Panc1 (cell line): ENCODE measurements at regions not wholly inside any gene's neighbourhood (a gene's known extent, or its start where the extent isn't known, plus 50 kb on each side); places are given as distances from the start of the nearest gene placed in this dataset.

Source experiments
- ATAC-seq: fragments of 200-7000 bp; cut with Tn5 transposase; 2 replicates; pipeline ENCODE4 v1.9.1; 2020; ENCODE audit warnings: mild to moderate bottlenecking, moderate library complexity
- BruUV-seq: library from RNA; stranded (reverse); fragments of 400-500 nt; replicated peaks from 2 replicates; lab custom pipeline; 2021; lab: Mats Ljungman, UMichigan
- CTCF ChIA-PET: fragments of 300-600 bp; sonication (Branson Sonifier 250); formaldehyde crosslinking; loops from one replicate; lab custom pipeline; 2022; ENCODE audit warnings: antibody characterized with exemption; lab: Charles Lee
- POLR2A ChIA-PET: fragments of 300-600 bp; sonication (Branson Sonifier 250); formaldehyde crosslinking; loops from one replicate; lab custom pipeline; 2022; ENCODE audit warnings: antibody characterized with exemption; lab: Charles Lee
- DNase-seq: peaks from one replicate; pipeline ENCODE4 v3.0.0-alpha.2; 2010; ENCODE audit warnings: low read depth, low spot score
- H3K27ac ChIP-seq: 2 replicates; pipeline ENCODE4 v1.5.1; 2011; ENCODE audit warnings: mild to moderate bottlenecking, low read length, inconsistent platforms
- H3K27me3 ChIP-seq: fragments of 200-500 bp; sonication (Bioruptor generic); 2 replicates; pipeline ENCODE4 v1.6.0; 2014; ENCODE audit warnings: low read length, inconsistent platforms; ENCODE audit not compliant: control insufficient read depth, insufficient read depth
- H3K36me3 ChIP-seq: fragments of 200-500 bp; sonication (Bioruptor generic); 2 replicates; pipeline ENCODE4 v1.5.1; 2014; ENCODE audit warnings: inconsistent platforms, mild to moderate bottlenecking, low read length, moderate library complexity; ENCODE audit not compliant: control insufficient read depth, insufficient read depth
- H3K4me1 ChIP-seq: 2 replicates; pipeline ENCODE4 v1.5.1; 2011; ENCODE audit warnings: inconsistent platforms, mild to moderate bottlenecking, low read length, moderate library complexity; ENCODE audit not compliant: control insufficient read depth, insufficient read depth
- H3K4me3 ChIP-seq, 2 experiments: 2 replicates each; pipeline ENCODE4 v1.5.1; 2011 to 2012; ENCODE audit warnings: low read depth in 2 of 2, low read length in 2 of 2, mild to moderate bottlenecking in 2 of 2, inconsistent platforms in 1 of 2, moderate library complexity in 1 of 2
- H3K9me3 ChIP-seq: fragments of 200-500 bp; sonication (Bioruptor generic); 2 replicates; pipeline ENCODE4 v1.5.1; 2014; ENCODE audit warnings: low read depth, mild to moderate bottlenecking, inconsistent platforms, low read length, moderate library complexity; ENCODE audit not compliant: control insufficient read depth, insufficient read depth
- POLR2AphosphoS5 ChIP-seq: IDR thresholded peaks from 2 replicates; pipeline ENCODE4 v1.6.1; 2012; ENCODE audit warnings: mild to moderate bottlenecking, low read depth, low read length, moderate library complexity
- REST ChIP-seq, 2 experiments: IDR thresholded peaks; 2 replicates each; pipeline ENCODE4 v1.6.1; 2011 to 2012; ENCODE audit warnings: low read depth in 2 of 2, control low read depth in 1 of 2, low read length in 1 of 2, mild to moderate bottlenecking in 1 of 2, moderate library complexity in 1 of 2; ENCODE audit not compliant: insufficient read depth in 1 of 2
- SIN3A ChIP-seq: IDR thresholded peaks from 2 replicates; pipeline ENCODE4 v1.6.1; 2012; ENCODE audit warnings: low read depth, mild to moderate bottlenecking, low read length, moderate library complexity, borderline replicate concordance; ENCODE audit not compliant: insufficient read depth
- TCF7L2 ChIP-seq: IDR thresholded peaks from 2 replicates; pipeline ENCODE4 v1.6.1; 2011; ENCODE audit warnings: mild to moderate bottlenecking, low read depth, low read length, inconsistent platforms
- in situ Hi-C: cut with HindIII; loops from 2 replicates; pipeline ENCODE4 v1.10.0; 2016; ENCODE audit warnings: low sequenced_read_pairs, low pct_unique_long_range_greater_than_20kb
- intact Hi-C: fragments of 100-400 bp; cut with micrococcal nuclease; formaldehyde crosslinking; loops from one replicate; pipeline ENCODE4 v1.10.0; 2022; ENCODE audit not compliant: unreplicated experiment
- TF ChIP-seq, protein P1 (sequence below): fragments of 450-650 bp; IDR thresholded peaks from 2 replicates; pipeline ENCODE4 v1.5.1; 2017; ENCODE audit warnings: mild to moderate bottlenecking

DNA sequence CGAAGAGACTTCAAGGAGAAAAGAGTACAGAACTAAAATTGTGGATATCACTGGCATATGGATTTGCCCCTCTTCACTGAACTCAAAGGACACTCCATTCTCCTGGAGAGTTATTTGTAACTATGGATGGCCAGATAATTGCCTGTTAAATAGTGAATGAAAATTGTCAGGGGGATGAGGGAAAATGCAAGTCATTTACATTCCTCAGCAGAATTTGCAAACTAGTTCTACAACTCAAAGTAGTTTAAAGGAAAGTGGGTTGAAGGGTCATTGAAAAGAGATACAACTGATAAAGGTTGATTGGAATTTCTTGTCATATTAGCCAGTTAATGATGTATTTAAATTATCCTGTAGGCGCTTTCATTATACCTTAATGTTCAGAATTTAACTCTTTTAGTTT is 266.5 kb upstream of the SPOPL start:
- DNase-seq = no peak
- ChIA-PET POLR2A (no interaction called here), CTCF (no interaction called here)
- no TSS peak for BruUV-seq
- in situ Hi-C loops = no loop called here
- Histone ChIP-seq H3K27me3 (no peaks in the 10 kb centered on the region), H3K27ac (no peak overlapping the region), H3K4me3 (no peak overlapping the region), H3K36me3 (no peaks in the 10 kb centered on the region), H3K4me1 (no peaks in the 10 kb centered on the region), H3K9me3 (no peaks in the 10 kb centered on the region)
- TF ChIP-seq, protein P1, sequence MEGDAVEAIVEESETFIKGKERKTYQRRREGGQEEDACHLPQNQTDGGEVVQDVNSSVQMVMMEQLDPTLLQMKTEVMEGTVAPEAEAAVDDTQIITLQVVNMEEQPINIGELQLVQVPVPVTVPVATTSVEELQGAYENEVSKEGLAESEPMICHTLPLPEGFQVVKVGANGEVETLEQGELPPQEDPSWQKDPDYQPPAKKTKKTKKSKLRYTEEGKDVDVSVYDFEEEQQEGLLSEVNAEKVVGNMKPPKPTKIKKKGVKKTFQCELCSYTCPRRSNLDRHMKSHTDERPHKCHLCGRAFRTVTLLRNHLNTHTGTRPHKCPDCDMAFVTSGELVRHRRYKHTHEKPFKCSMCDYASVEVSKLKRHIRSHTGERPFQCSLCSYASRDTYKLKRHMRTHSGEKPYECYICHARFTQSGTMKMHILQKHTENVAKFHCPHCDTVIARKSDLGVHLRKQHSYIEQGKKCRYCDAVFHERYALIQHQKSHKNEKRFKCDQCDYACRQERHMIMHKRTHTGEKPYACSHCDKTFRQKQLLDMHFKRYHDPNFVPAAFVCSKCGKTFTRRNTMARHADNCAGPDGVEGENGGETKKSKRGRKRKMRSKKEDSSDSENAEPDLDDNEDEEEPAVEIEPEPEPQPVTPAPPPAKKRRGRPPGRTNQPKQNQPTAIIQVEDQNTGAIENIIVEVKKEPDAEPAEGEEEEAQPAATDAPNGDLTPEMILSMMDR = no peak
- TF ChIP-seq POLR2AphosphoS5 = no peak
- no peak for TF ChIP-seq SIN3A
- no peak for TF ChIP-seq TCF7L2
- no peak for TF ChIP-seq REST (IDR thresholded peaks at IDR 0.05; ENCODE audit: insufficient read depth in 1 of 2, low read depth in 2 of 2, low read length in 1 of 2)
- intact Hi-C loops = no loop called here
- no peak for ATAC-seq

DNA sequence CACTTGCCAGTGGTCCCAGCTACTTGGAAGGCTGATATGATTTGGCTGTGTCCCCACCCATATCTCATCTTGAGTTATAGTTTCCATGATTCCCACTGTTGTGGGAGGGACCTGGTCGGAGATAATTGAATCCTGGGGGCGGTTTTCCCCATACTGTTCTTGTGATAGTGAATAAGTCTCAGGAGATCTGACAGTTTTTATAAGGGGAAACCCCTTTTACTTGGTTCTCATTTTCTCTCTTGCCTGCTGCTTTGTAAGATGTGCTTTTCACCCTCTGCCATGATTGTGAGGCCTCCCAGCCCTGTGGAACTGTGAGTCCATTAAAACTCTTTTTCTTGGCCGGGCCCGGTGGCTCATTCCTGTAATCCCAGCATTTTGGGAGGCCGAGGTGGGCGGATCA is 265.4 kb upstream of the SPOPL start:
- CTCF ChIA-PET = no interaction called here
- ATAC-seq (no peak), DNase-seq (no peak)
- Histone ChIP-seq H3K9me3 (no peaks in the 10 kb centered on the region), H3K27me3 (no peaks in the 10 kb centered on the region), H3K4me1 (no peaks in the 10 kb centered on the region), H3K27ac (no peak overlapping the region), H3K36me3 (no peaks in the 10 kb centered on the region), H3K4me3 (no peak overlapping the region)
- in situ Hi-C loops = no loop called here
- intact Hi-C loops = no loop called here
- POLR2A ChIA-PET = no interaction called here
- BruUV-seq = no TSS peak
- TF ChIP-seq, protein P1 = no peak
- TF ChIP-seq TCF7L2 = no peak
- TF ChIP-seq REST (IDR thresholded peaks at IDR 0.05; ENCODE audit: insufficient read depth in 1 of 2, low read depth in 2 of 2, low read length in 1 of 2) = no peak
- no peak for TF ChIP-seq SIN3A
- TF ChIP-seq POLR2AphosphoS5 = no peak
